ENCODE measurements at regions not wholly inside any gene's neighbourhood (a gene's known extent, or its start where the extent isn't known, plus 50 kb on each side); places are given as distances from the start of the nearest gene placed in this dataset.

GRCh38 chr5:18754201-18754600, 1119.9 kb downstream of the TAF11L14 start:
- ATAC-seq (no peak), DNase-seq (ENCODE audit: low spot score) (peak; percentile 12)
- Mint-ChIP-seq H3K27ac (no peak overlapping the region), H3K36me3 (ENCODE audit: low read depth) (no peaks in the 10 kb centered on the region), H3K9me3 (no peaks in the 10 kb centered on the region), H3K4me1 (peaks cover 3% of the 10 kb centered on the region), H3K4me3 (no peak overlapping the region), H3K27me3 (ENCODE audit: insufficient read depth, low read depth, poor library complexity) (no peaks in the 10 kb centered on the region)
- H3K4me3 ChIP-seq = no peak overlapping the region
- no peak overlapping the region for H2AFZ ChIP-seq
- no peaks in the 10 kb centered on the region for H4K20me1 ChIP-seq (replicated peaks; ENCODE audit: insufficient read depth)
- no peak overlapping the region for H3K27ac ChIP-seq (ENCODE audit: low read depth)
- H3K4me1 ChIP-seq (ENCODE audit: insufficient read depth) = no peaks in the 10 kb centered on the region; the same call in 1 of the 2 replicates
- H3K4me2 ChIP-seq = no peak overlapping the region
- H3K9me2 ChIP-seq (ENCODE audit: insufficient read depth) = 0 out of 2 replicates have a peak, but pooled peaks cover 4% of the 10 kb centered on the region
- no peaks in the 10 kb centered on the region for H3K79me2 ChIP-seq (replicated peaks; ENCODE audit: insufficient read depth)
- TF ChIP-seq CREB1 (CRISPR knock-in tag; IDR thresholded peaks at IDR 0.05; ENCODE audit: low read depth) (no peak), JUNB (IDR thresholded peaks at IDR 0.05; ENCODE audit: unreplicated experiment) (no peak)
- H3K36me3 ChIP-seq (ENCODE audit: insufficient read depth) = no peaks in the 10 kb centered on the region
- no peaks in the 10 kb centered on the region for H3K27me3 ChIP-seq (ENCODE audit: insufficient read depth)
- no peaks in the 10 kb centered on the region for H3F3A ChIP-seq (replicated peaks; ENCODE audit: low read depth)

GRCh38 chr5:18761801-18762200, 1127.5 kb downstream of the TAF11L14 start:
- Histone ChIP-seq H3K79me2 (replicated peaks; ENCODE audit: insufficient read depth) (no peaks in the 10 kb centered on the region), H3K4me1 (ENCODE audit: insufficient read depth) (no peaks in the 10 kb centered on the region), H3K4me3 (no peak overlapping the region), H3K9me2 (ENCODE audit: insufficient read depth) (no peaks in the 10 kb centered on the region; the same call in 1 of the 2 replicates), H3F3A (replicated peaks; ENCODE audit: low read depth) (no peaks in the 10 kb centered on the region), H3K27me3 (ENCODE audit: insufficient read depth) (no peaks in the 10 kb centered on the region), H4K20me1 (replicated peaks; ENCODE audit: insufficient read depth) (no peaks in the 10 kb centered on the region), H3K36me3 (ENCODE audit: insufficient read depth) (no peaks in the 10 kb centered on the region), H3K27ac (ENCODE audit: low read depth) (no peak overlapping the region), H3K4me2 (no peak overlapping the region), H2AFZ (no peak overlapping the region)
- no peak for DNase-seq (ENCODE audit: low spot score)
- Mint-ChIP-seq H3K36me3 (ENCODE audit: low read depth) (no peaks in the 10 kb centered on the region), H3K4me1 (no peaks in the 10 kb centered on the region), H3K4me3 (no peak overlapping the region), H3K9me3 (no peaks in the 10 kb centered on the region; the same call in 2 of the 3 replicates), H3K27me3 (ENCODE audit: insufficient read depth, low read depth, poor library complexity) (no peaks in the 10 kb centered on the region), H3K27ac (no peak overlapping the region)
- ATAC-seq = no peak
- TF ChIP-seq CREB1 (CRISPR knock-in tag; IDR thresholded peaks at IDR 0.05; ENCODE audit: low read depth) (no peak), ETS1 (IDR thresholded peaks at IDR 0.05) (no peak), ZNF331 (CRISPR knock-in tag; IDR thresholded peaks at IDR 0.05; ENCODE audit: low read depth) (no peak), ZNF462 (CRISPR knock-in tag; IDR thresholded peaks at IDR 0.05) (no peak), JUNB (IDR thresholded peaks at IDR 0.05; ENCODE audit: unreplicated experiment) (no peak), CTCF (conservative IDR thresholded peaks at IDR 0.05; ENCODE audit: low read depth in 2 of 2) (no peak), STAT1 (IDR thresholded peaks at IDR 0.05; ENCODE audit: unreplicated experiment) (no peak), NANOG (IDR thresholded peaks at IDR 0.05; ENCODE audit: borderline replicate concordance) (no peak), POLR2AphosphoS5 (IDR thresholded peaks at IDR 0.05; ENCODE audit: low read depth) (no peak), EZH2 (IDR thresholded peaks at IDR 0.05; ENCODE audit: low read depth, unreplicated experiment) (no peak)
